GM12872 (cell line): ENCODE measurements at regions not wholly inside any gene's neighbourhood (a gene's known extent, or its start where the extent isn't known, plus 50 kb on each side); places are given as distances from the start of the nearest gene placed in this dataset.

ENCODE experiments used
- TF ChIP-seq, protein P1 (sequence below): IDR thresholded peaks from 3 replicates; pipeline ENCODE4 v1.5.1; 2011; ENCODE audit warnings: low read depth, mild to moderate bottlenecking, low read length, moderate library complexity; ENCODE audit not compliant: insufficient read depth

DNA sequence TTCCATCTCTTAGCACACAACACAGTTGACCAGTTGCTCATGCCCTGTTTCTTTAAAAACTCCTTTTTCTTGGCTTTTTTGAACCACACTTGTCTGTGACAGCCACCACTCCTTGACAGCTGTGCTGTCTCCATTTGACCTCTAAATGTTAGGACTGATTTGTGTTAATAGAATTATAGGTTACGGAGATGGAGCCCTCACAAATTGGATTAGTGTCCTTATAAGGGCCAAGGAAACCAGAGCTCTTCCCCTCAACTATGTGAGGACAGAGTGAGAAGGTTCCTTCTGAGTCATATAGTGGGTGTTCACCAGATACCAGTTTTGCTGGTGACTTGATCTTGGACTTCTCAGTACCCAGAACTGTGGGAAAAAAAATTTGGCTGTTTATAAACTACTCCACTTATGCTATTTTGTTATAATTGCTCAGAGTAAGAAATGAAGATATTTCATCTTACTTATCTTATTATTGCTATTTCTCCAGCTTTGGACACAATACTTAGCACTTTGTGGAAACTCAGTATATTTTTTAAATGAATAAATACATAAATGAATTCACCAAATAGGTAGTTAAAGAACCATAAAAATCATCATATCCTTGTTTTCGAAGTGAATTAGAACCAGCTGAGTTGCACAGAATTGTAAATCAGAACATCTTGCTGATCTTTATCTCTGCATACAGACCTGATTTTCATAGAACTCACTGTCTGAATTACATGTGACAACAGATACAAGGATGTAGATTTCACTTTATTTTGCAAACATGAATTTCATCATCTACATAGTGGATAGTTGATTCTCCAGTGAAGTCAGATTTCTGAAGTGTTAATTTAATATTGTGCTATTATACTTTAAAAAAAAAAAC is 598.5 kb upstream of the IRAK1BP1 start:
- TF ChIP-seq, protein P1, sequence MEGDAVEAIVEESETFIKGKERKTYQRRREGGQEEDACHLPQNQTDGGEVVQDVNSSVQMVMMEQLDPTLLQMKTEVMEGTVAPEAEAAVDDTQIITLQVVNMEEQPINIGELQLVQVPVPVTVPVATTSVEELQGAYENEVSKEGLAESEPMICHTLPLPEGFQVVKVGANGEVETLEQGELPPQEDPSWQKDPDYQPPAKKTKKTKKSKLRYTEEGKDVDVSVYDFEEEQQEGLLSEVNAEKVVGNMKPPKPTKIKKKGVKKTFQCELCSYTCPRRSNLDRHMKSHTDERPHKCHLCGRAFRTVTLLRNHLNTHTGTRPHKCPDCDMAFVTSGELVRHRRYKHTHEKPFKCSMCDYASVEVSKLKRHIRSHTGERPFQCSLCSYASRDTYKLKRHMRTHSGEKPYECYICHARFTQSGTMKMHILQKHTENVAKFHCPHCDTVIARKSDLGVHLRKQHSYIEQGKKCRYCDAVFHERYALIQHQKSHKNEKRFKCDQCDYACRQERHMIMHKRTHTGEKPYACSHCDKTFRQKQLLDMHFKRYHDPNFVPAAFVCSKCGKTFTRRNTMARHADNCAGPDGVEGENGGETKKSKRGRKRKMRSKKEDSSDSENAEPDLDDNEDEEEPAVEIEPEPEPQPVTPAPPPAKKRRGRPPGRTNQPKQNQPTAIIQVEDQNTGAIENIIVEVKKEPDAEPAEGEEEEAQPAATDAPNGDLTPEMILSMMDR = no peak

DNA sequence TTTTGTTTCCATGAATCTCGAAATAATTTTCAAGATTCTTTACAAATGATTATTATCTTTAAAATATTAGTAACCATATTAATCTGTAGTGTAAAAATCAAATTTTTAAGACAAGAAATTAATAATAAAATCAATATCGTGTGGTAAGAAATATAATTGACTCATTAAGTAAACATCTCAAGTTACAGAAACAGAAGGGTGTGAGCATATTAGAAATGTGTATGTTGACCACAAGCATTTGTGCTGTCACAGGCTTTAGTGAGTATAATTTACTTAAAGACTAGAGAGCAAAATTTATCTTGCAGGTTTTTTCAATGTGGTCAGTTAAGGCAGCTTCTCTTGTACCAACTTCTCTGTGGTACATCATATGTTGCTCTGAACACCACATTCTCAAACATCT is 566.5 kb upstream of the IRAK1BP1 start:
- TF ChIP-seq, protein P1 = no peak

DNA sequence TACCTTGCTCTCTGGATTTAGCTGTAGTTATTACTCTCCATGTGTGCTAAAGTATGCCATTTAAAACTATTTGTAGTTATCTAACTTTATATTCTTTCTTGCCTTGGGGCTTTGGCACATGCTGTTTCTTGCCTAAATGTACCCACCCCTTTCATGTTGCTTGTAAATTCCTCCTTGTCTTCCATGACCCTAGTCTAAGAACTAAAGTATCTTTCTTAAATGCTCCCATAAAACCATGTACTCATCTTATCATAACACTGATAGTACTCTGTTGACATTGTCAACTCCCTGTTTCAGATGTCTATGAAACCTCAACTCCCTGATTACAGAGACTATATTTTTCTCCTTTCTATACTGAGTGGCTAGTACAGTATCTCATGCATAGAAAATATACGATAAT is 564.9 kb upstream of the IRAK1BP1 start:
- TF ChIP-seq, protein P1 = no peak

DNA sequence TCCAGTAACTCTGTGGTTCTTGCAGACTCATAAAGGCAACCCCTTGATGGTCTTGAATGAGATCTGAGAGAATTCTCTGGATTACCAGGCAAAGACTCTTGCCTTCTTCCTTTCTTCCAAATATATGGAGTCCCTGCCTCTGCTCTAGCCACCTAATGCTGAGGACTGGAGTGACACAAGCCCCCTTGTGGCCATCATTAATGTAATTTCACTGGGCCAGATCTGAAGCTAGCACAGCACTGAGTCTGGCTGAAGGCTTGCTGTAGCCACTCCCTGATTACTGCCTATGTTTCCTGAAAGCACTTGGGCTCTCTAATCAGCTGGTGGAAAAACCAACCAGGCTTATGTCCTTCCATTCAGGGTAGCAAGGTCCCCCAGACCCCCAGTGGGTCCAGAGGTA is 559.3 kb upstream of the IRAK1BP1 start:
- TF ChIP-seq, protein P1 = peak; percentile 36; the same call in 2 of the 3 replicates

DNA sequence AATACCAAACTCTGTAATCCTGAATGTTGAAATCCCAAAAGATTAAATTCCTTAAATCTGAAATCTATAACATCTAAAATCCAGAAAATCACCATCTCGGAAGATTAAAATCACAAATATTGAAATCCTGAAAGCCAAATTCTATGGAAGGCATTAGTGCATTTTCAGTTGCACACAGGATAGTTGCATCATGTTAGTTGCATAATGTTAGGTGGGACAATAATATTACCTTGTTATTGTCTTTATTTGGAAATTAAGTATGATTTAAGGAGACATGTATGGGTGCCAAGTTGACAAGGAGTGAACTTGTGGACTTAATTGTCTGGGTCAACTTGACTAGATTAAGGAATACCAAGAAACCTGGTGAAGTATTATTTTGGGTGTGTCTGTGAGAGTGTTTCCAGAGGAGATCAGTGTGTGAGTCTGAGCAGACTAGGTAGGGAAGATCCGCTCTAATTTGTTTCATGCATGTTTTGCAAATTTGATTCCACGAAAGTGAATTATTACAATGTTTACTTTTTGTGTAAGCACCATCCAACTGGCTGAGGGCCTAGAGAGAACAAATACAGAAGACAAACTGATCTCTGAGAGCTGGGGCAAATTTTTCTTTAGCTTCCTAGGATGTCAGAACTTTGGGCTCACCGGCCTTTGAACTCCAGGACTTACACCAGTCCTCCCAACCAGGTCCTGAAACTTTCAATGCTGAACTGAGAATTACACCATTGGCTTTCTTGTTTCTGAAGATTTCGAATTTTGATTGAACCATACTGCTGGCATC is 545.1 kb upstream of the IRAK1BP1 start:
- TF ChIP-seq, protein P1 = no peak

DNA sequence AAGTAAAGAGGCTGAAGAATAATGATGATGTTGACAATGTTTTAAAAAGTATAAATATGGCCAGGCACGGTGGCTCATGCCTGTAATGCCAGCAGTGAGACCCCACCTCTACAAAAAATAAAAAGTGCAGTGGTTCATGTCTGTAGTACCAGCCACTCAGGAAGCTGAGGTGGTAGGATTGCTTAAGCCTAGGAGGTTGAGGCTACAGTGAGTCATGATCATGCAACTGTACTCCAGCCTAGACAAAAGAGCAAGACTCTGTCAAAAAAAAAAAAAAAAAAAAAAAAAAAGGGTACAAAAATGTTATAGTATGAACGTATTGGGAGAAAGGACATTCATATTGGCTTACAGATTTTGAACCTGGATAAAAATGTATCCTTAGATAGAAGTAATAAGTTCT is 543.1 kb upstream of the IRAK1BP1 start:
- TF ChIP-seq, protein P1 = no peak

DNA sequence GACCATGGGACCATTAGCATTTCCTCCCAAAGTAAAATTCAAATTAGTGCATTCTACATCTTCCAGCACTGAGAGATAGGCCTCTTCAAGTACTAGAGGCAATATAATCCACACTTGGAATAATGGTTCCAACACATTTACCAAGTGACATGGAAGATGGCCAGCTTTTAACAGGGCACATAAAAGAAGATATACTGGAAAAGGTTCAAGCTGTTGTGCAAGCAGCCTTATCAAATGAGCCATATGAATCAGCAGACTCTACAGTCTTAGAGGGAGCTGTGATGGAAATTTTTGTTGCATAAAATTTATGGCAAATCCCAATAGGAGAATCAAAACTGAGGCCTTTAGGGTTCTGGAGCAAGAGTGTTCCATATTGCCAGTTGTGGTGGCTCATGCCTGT is 526.6 kb upstream of the IRAK1BP1 start:
- TF ChIP-seq, protein P1 = no peak
